Activated CD4-positive, alpha-beta T cell treated with anti-CD3 and anti-CD28 coated beads for 48 hours (primary cell): ENCODE measurements at regions not wholly inside any gene's neighbourhood (a gene's known extent, or its start where the extent isn't known, plus 50 kb on each side); places are given as distances from the start of the nearest gene placed in this dataset.

Experiments
- DNase-seq: peaks from one replicate; pipeline ENCODE4 v3.0.0-alpha.2; 2020

- DNase-seq: no peak
Measured at GRCh38 chr3:107247116-107247515, 130.1 kb upstream of the CCDC54 start.

GRCh38 chr3:107249132-107249531 lies 128.1 kb upstream of the CCDC54 start:
- no peak for DNase-seq

DNA sequence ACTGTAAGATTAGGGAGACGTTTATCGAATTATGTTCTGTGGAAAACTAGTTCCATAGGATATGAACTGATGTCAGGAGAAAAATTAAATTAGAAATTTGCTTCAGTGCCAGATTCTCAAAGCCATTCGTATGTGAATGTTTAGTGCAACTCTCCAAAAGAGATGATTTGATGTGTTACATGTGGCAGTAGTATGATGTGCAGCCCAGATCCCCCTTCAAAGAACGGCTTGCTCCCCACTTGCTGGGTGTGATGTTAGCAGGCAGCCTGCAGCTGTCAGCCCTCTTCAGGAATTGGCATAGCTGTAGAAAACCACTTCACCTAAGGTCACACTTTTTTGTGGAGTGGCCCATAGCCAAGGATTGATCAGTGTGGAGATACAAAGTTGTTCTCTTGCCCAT lies 127.0 kb upstream of the CCDC54 start:
- DNase-seq: no peak

DNA sequence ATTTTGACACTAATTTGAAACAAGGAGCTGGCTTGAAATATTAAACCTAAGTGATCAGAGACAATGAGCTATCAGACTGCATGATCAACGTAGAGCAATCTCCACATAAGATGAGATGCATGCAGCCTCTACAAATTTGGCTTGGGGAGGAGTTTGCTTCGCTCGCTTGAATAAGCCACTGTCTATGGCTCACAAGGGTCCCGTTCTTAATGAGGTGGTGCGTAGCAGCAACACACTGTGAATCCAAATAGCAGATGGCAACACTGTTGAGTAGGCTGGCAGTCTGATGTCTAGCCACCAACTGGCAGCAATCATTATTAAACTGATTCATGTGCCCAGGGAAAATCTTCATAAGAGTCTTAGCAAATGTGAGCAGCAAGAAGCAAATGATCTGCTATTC lies 125.4 kb upstream of the CCDC54 start:
- no peak for DNase-seq

DNA sequence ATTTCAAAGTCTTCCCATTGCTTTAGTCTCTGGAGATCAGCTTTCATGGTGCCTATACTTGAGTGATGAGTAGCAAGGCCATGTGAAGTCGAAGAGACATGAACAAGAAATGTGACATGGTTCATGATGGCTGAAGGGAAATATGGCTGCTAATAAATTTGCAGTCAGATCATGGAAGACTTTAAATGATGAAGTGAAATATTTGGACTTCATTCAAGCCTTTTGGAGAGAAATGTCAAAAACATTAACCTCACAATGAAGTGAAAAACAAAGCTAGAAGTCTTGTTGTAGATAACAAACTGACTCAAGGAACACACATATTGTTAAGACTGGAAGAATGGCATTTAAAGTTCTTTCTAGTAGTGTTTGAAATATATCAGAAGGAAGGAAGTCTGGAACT lies 120.3 kb upstream of the CCDC54 start:
- DNase-seq: no peak

GRCh38 chr3:107258300-107258699 lies 118.9 kb upstream of the CCDC54 start:
- DNase-seq: no peak

DNA sequence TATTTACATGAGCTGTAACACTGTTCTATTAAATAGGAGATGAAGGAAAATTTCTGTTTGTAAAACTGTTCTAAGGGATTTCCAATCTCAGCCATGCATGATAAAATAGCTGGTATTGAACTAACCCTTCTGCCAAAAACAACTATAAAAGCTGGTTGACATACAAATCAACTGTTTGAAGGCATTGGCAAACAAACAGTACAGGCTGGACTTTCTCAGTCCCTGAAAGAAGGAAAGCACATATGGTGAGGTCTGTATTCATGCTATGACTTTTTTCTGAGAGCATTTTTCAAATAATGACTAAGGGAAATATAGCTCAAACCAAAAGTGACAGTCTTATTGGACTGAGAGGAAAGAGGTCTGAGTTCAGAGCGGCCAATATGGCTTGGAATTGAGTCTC lies 117.0 kb upstream of the CCDC54 start:
- no peak for DNase-seq

- DNase-seq: no peak
Measured at GRCh38 chr3:107263269-107264021, 113.8 kb upstream of the CCDC54 start.

- no peak for DNase-seq
Measured at GRCh38 chr3:107264888-107265287, 112.4 kb upstream of the CCDC54 start.

DNA sequence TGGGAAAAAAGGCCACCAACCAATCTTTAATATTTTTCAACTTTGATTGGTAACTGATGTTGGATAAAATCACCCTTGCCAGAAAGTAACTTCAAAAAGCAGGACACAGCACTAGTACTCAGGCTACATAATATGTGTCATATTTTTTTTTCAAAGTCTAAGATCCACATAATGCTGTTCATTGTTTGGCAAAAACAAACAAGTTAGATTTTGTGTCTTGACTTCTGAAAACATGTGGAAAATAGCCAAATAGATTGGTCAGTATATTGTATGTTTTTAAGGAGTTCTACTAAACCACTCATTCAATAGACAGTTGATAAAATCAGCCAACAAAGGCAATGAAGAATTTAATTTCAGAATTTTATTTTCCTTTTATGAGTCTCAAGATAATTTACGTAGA lies 111.7 kb upstream of the CCDC54 start:
- DNase-seq: no peak

GRCh38 chr3:107268469-107268868 lies 108.8 kb upstream of the CCDC54 start:
- no peak for DNase-seq

- no peak for DNase-seq
Measured at GRCh38 chr3:107269136-107269535, 108.1 kb upstream of the CCDC54 start.

DNA sequence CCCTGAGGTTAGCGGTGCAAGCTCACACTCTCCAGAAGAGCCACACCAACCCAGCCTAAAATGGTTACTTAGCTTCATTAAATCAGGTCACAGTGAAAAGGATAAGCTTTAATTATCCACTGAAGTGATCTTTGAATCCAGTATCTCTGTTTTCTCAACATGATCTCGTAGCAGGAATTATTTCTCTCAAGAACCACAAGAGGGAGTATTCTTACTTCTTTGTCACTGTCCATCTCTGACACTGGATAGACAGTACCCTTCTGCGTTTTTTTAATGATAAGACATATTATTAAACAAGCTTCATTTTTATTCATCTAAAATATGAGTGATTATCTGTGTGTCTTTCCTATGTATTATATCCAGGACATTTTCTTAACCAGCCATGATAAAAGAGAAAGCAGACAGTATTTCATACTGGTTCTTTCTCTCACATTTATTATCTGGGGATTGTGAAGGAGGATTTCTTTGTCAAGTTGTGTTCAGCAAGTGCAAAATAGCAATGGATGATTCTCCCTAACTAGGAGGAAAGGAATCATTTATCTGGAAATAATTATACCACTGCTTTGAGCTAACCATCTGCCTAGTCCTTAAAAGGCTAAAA lies 105.4 kb upstream of the CCDC54 start:
- DNase-seq: no peak

- DNase-seq: no peak
Measured at GRCh38 chr3:107272471-107272870, 104.8 kb upstream of the CCDC54 start.

GRCh38 chr3:107272885-107273284 lies 104.4 kb upstream of the CCDC54 start:
- no peak for DNase-seq

GRCh38 chr3:107273771-107274170 lies 103.5 kb upstream of the CCDC54 start:
- DNase-seq: no peak

DNA sequence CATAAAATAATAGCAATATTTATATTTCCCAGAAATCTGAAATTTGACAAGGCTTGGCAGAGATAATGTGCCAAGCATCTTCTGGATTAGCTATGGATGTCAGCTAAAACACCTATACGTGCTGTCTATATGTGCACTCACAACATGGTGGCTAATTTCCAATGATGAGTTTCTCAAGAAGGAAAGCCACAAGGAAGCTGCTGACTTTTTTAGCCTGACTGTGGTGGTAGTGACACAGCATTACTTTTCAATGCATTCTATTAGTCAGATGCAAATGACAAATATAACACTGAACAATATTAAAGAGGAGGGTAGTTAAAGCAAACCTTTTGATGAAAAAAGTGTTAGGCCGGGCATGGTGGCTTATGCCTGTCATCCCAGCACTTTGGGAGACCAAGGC lies 101.7 kb upstream of the CCDC54 start:
- DNase-seq: no peak

GRCh38 chr3:107283948-107284347 lies 93.3 kb upstream of the CCDC54 start:
- no peak for DNase-seq

- DNase-seq: no peak
Measured at GRCh38 chr3:107284612-107285011, 92.6 kb upstream of the CCDC54 start.

- DNase-seq: no peak
Measured at GRCh38 chr3:107285197-107285596, 92.0 kb upstream of the CCDC54 start.

DNA sequence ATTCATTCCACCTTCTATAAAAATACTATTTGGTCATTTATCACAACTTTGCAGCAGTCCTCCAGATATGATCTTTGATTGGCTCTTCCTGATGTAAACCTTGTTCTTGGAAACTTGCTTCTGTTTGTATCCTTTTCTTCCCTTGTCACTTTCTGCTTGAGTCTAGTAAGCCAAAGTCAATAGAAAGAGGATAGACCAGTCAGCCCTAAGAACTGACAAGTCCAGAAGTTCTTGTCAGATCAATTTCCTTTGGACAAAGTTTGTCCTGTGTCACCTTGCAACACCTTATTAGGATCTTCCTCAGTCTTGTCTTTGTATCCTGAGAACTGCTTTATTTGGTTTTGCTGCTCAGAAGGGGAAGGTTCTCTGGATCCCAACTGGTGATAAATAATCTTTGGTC lies 87.9 kb upstream of the CCDC54 start:
- no peak for DNase-seq

- no peak for DNase-seq
Measured at GRCh38 chr3:107294117-107294516, 83.1 kb upstream of the CCDC54 start.

DNA sequence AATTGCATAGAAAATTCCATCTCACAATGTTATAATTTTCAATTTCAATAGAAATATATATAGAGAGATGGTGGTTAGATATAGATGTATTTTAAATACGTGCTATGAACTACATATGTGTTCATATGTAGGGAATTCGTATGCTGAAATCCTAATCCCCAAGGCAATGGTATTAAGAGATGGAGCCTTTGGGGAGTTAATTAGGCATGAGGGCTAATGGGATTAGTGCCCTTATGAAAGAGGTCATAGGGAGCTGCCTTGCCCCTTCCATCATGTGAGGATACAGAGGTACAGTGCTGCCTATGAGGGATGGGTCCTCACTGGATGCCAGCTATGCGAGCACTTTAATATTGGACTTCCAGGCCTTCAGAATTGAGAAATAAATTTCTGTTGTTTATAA lies 79.6 kb upstream of the CCDC54 start:
- no peak for DNase-seq

GRCh38 chr3:107307205-107307604 lies 70.0 kb upstream of the CCDC54 start:
- DNase-seq: no peak

DNA sequence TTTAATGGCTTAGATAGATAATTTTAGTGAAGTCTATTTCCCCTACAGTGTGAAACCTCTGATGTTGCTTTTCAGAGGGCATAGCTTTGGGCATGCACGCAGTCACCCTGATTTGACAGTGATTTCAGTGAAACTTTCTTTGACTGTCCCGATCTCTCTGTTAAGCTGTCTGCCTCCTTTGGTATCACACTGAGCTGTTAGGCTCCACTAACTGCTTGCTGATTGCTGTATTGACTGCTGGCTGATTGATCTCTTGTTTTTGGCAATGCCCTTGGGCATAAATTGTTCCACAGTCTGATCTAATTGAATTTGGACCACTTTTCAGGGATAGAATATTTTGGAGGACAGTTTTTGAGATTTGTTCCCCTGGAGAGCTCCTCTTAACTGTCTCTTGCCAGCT lies 68.5 kb upstream of the CCDC54 start:
- DNase-seq: no peak
